ENCODE measurements at regions not wholly inside any gene's neighbourhood (a gene's known extent, or its start where the extent isn't known, plus 50 kb on each side); places are given as distances from the start of the nearest gene placed in this dataset.
"Not testable (repeated sequence)": the region's sequence is repeated elsewhere in the genome, so short reads cannot be mapped to it uniquely, and the experiment has no call there.

DNA sequence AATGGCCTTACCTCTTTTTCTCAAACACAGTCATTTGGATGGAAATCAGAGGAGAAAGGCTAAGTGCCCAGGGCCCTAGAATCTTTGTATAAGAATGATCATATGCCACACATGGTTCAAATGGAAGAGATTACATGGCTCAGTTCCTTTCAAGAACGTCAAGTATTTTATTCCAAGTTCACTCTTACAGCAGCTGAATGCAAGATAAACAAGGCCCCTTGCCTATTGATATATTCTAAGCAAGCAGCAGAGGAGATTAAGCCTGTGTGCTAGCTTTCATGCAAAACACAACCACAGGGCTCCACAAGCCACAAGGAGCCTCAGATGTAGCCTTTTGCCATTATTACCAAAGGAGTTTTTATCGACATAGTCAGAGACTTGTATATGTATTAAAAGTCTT lies 55.3 kb upstream of the SLCO6A1 start:
- no peak for DNase-seq

DNA sequence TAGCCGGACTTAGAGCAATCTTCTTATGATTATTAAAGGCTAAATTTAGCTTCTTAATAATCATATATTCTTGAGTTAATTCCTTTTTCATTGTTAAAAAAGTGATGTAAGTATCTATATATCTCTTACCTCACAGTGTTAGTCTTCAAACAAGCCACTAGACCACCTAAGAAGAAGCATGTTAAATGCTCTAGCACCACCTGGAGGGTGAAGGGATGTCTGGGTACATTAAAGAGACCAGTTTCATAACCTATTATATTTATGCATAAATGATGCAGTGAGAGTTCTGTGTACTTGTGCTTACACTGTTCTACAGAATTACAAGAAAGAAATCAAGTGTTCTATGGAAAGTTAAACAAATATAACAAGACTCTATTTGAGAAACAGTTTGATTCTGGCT lies 55.9 kb upstream of the SLCO6A1 start:
- no peak for DNase-seq

DNA sequence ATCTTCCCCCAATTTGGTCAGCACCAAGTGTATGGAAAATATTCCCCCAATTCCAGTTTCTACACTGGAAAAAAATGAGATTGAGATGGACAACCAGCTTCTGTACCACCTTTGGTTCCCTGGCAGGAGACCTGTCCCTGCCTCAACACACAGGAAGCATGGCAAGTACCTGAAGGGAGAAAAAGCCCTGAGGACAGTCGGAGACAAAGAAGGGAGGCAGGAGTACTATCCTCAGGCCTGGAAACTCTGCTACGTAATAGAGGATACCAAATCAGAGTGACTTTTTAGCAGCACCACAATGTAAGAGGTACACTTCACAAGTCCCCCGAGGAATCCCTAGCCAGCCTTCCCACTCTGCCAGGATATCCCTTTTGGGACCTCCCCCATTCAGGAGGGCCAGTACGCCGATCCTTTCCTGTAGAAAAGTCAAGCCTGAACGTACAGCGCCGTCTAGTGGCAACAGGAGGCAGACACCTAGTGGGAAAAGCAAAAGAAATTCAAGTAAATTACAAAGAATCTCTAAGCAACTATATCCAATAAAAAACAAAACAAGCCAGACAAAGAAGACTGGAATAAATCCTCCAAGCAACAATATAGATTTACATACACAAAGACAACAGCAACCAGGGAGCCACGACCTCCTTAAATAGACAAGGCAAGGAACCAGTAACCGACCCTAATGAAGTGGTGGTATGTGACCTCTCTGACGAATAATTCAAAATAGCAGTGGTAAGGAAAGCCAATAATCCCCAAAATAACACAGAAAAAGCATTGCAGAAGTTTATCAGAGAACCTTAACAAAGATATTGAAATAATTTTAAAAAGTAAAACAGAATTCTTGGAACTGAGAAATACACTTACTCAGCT lies 63.3 kb upstream of the SLCO6A1 start:
- no peak for DNase-seq

DNA sequence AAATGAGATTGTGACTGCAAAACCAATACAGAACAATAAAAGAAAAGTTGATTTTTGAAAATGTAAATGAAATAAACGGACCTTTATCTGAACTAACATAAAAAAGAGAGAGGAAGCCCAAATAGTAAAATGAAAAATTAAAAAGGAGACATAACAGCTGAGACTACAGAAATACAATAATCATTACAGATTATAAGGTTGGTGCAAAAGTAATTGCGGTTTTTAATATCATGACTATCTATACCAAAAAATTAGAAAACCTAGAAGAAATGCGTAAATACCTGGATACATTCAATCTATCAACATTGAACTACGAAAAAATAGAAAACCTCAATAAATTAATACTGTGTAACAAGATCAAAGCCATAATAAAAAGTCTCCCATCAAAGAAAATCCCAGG lies 71.9 kb upstream of the SLCO6A1 start:
- no peak for DNase-seq

DNA sequence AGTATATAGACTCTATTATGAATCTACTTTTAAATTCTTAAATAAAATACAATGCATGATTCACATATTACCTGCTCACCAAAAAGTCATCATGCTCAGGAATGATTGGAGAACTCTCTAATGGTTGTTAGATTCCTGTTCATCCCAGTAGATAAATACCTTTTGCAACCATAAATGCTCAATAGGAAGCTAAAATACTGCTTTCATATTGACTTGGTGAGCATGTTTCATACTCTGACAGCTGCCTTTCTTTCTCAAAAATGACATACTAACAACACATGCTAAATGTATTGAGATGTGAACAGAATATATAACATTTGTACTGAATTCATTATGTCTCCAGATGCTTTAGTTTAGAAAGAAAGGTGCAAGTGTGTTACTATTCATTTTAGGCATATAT lies 79.6 kb upstream of the SLCO6A1 start:
- no peak for DNase-seq

DNA sequence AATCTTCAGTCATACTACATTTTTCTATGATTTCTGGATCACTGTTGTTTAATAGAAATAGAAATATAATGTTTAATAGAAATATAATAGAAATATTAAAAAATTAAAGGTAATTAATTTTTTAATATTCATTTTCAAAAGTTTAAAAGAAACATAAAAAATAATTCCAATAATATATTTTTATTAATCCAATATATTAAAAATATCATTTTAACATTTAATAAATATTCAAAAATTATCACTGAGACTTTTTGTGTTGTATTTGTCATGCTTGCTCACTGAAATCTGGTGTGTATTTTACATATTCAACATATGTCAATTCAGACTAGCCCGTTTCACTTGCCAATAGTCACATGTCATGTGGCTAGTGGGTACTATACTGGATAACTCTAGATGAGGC lies 80.6 kb upstream of the SLCO6A1 start:
- no peak for DNase-seq

DNA sequence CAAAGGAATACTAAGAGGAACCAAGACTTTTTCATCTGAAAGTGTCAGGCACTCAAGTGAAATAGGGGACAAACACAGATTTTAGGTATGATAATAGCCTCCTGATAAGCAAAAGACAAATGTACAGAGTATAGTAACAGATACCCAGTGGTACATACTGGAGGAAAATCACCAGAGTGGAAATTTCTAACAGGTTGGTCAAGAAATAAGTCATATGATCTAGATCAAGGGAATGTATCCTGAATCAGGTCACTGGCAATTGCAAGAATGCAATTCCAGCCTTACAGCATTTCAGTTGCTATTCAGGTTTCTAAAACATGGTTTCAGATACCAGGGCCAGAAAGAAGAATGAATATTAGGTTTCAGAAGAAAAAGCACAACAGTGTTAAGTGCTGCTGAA lies 82.2 kb upstream of the SLCO6A1 start:
- no peak for DNase-seq

DNA sequence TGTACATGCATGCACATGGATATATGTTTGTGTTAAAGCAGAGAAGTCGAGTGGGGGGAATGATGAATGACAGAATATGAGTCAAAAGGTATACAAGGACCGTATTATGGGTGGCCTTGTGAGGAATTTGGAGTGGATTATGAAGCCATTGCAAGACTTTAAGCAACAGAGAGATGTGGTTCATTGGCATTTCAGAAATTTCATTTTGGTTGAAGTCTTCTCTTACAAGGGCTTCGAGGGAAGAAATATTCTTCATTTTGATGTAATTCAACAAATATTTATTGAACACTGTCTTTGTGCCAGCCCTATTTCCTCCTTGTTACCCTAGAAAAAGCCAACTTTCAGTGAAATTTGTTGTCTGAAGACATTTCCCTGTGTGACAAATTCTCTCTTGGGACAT lies 83.9 kb upstream of the SLCO6A1 start:
- no peak for DNase-seq

DNA sequence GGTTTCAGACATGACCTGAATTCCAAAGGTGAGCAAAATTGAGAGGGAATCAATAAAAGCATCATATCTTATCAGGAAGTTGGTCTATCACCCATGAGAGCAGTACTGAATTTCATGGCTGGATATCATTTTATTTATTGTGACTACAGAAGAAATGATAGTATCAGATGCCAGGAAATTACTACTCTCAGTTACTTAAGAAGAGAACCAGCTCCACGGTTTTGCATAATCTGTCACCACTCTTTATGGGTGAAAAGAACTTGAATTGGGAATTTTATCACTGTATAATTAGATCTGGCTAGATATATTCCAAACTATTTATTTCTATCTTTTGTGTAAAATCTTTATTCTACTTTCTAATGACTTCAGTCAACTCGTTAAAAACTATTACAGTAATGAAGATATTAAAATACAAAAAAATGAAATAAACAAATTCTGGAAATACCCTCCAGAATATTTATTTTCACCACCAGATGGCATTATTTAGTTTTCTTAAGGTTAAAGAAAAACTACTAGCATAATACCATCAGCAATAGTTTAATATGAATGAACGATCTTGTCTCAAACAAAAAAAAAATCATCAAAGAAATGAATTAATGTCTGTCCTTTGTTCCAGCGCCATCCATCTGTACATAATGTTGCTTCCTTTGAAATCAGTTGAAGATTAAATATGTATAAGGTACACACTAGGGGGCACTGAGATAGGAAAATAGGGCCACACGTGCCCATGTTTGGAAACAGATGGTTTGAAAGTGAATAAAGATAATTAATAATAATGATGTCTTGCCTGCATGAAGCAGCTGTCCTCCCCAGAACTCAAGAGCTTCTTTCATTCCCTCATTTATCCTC lies 84.7 kb upstream of the SLCO6A1 start:
- peak; percentile 53 for DNase-seq

DNA sequence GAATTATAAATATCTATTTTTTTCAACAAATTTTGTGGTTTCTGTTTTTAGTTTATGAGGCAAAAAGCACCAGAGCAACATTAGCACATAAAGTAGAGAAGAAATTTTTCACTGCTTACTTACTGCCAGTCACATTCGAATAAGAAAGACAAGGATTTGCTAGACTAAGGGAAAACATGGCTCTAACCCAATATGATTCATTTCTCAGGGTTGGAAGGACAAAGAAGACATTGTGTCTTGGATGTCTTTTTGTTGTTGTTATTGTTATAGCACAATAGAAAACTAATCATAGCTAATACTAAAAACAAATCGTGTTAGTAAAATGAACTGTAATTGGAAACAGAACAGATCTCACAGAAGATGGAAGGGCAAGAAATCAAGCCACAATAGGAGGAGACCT lies 90.9 kb upstream of the SLCO6A1 start:
- no peak for DNase-seq

DNA sequence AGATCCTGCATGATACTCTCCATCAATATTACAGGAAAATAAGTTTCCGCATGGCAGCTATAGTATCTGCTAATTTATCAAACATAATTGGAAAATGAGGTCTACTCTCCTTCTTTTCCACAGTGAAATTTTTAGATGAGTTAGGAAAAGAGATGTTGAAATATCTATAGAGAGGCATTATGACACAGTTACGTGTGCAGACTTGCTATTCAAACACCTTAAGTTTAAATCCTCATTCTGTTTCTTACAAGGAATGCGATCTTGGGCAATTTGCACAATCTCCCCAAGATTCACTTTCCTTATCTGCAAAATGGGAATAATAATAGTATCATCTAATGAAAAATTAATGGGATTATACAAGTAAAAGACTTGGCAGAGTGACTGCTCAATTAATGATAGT lies 91.7 kb upstream of the SLCO6A1 start:
- DNase-seq = no peak

DNA sequence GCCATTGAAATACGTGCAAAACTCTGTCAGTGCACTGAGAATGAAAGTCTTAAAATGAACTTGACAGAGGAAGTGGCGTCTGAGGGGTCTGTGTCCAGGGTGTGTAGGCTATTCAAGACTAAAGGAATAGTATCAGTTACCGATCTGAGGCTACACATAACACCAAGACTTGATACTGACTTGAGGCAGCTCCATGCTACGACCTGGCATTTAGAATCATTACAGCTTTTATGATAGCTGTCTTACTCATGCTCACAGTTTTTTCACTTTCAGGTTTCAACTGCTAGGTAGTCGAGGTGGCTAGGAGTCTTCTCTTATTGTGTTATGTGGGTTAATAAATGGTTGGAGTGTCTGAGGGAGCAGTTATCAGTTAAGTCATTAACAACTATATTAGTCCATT lies 92.8 kb upstream of the SLCO6A1 start:
- no peak for DNase-seq

DNA sequence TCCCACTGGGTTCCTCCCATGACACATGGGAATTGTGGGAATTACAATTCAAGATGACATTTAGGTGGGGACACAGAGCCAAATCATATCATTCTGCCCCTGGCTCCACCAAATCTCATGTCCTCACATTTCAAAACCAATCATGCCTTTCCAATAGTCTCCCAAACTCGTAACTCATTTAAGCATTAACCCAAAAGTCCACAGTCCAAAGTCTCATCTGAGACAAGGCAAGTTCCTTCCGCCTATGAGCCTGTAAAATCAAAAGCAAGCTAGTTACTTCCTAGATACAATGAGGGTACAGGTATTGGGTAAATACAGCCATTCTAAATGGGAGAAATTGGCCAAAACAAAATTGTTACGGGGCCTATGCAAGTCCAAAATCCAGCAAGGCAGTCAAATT lies 93.8 kb upstream of the SLCO6A1 start:
- not testable (repeated sequence) for DNase-seq

DNA sequence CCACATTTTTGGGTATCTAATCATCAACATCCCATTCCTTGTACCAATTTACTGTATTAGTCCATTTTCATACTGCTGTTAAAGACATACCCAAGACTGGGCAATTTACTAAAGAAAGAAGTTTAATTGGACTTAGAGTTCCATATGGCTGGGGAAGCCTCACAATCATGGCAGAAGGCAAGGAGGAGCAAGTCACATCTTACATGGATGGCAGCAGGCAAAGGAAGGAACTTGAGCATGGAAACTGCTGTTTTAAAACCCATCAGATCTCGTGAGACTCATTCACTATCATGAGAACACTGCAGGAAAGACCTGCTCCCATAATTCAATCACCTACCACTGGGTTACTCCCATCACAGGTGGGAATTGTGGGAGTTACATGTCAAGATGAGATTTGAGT lies 95.4 kb upstream of the SLCO6A1 start:
- no peak for DNase-seq

DNA sequence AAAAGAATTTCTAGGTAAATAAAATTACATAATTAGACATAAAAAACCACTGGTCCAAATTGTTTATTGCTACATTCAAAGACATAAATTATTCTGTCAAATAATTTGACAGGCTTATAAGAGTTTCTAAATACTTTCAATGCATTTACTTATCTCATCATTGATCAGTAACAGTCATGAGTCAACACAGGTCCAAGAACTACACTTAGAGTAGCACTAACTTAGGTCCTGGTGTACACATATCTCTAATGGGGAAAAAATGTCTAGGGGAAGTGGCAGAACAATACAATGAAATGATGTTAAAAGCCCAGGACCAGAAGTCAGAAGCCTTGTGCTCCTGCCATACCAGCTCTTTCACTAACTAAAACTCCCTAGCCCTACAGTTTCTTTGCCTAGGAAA lies 96.5 kb upstream of the SLCO6A1 start:
- no peak for DNase-seq

DNA sequence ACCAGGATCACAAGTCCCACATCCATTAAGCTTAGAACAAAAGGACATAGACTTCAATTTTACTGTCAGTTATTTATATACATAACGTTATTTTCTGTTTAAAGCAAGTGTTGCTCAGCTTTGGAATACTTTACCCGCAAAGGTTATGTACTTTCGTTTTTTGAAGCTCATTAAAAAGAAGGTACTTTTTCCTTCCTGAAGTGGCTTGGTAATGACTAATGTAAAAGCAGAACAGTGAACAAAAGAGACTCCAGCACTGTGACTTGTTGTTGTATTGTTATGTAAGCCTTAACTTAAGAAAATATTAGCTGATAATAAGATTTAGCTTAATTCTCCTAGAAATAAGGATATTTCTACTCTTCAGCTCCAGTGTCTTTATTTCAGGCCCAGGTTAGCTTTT lies 97.3 kb upstream of the SLCO6A1 start:
- DNase-seq = no peak

DNA sequence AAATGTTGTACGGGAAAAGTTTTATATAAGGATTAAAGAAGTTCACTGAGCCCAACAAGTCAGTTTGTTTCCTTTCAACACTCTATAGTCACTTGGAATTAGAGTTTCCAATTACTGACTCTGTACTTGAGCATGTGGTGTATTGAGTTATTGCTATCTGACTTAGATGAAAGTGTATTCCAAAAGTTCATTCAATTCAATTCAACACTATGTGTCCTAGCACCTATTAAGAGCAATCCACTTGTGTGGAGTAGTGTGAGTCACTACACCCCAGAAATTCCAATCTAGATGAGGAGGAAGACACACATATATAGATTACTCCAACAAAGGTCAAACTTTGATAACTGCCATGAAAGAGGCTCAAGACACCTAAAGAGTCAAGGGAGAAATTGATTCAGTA lies 98.2 kb upstream of the SLCO6A1 start:
- DNase-seq = no peak

DNA sequence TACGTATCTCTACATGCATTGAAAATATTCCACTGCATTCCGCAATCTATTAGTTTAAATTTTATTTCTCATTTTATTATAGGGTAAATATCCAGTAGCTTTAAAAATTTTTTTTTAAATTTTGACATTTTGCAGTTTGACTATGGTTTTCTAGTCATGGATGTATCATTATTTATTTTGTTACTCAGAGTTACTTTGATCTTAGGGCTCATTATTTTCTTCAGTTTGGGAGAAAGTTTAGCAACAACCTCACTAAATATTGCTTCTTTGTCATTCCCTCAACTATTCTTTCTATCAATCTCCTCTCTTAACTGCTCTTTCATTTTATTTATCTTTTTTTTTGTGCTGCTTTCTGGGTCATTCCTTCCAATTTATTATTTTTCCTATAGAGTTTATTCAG lies 100.5 kb upstream of the SLCO6A1 start:
- no peak for DNase-seq

DNA sequence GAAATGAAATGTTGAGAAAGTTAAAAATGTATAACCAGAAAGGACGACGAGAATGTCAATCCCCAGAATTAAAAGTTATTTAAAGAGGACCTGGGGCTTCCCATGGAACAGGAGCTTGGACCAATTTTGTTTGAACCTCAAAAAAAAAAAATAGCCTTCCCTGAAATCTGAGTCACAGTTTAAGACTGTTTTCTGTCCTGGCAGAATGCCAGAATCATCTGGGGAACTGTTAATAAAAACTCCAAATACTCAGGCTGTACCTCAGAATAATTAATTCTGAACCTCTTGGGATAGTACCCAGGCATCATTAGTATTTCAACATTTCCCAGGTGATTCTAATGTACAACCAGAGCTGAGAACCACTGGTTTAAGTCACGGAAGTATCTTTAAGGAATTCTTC lies 102.2 kb upstream of the SLCO6A1 start:
- DNase-seq = no peak

DNA sequence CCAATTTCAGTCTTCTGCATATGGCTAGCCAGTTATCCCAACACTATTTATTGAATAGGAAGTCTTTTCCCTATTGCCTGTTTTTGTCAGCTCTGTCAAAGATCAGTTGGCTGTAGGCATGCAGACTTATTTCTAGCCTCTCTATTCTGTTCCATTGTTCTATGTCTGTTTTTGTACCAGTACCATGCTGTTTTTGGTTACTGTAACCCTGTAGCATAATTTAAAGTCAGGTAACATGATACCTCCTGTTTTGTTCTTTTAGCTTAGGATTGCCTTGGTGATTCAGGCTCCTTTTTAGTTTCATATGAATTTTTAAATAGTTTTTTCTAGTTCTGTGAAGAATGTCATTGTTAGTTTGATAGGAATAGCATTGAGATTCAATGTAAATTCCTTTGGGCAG lies 104.9 kb upstream of the SLCO6A1 start:
- DNase-seq = no peak

DNA sequence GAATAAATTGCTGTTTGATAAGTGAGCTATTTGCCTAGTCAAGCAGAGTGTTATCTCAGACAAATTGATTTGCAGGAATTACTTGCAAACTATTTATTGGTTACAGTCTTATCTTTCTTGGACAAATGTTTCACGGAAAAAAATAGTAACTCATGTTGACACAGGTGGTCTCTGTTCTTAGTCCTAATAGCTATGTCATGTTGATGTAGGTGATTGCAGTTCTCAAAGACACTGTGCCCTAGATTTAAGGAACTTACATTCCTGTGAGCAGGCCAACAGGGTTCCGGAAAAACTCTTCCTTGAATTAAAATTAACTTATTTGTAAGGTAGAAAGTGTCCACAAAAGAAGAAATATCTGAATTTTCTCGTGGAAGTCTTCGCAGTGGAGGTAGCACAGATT lies 109.6 kb upstream of the SLCO6A1 start:
- DNase-seq = no peak

DNA sequence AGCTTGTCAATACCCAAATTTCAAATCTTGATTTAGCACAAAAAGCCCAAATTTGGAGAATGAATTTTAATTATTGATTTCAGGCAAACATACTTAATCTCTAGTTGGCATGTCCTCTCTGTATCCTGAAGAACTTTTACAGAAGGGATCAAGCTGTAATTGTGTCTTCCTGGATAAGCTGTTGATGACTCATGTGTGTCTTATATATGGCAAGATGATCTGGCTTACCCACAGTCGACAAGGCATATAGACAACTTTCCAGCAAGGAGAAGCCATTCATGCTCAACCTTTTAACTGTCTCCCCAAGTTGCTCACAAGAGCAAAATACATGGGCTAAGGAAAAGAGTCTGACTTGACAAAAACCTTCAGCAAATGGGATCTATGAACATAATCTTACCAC lies 112.5 kb upstream of the SLCO6A1 start:
- DNase-seq = no peak

DNA sequence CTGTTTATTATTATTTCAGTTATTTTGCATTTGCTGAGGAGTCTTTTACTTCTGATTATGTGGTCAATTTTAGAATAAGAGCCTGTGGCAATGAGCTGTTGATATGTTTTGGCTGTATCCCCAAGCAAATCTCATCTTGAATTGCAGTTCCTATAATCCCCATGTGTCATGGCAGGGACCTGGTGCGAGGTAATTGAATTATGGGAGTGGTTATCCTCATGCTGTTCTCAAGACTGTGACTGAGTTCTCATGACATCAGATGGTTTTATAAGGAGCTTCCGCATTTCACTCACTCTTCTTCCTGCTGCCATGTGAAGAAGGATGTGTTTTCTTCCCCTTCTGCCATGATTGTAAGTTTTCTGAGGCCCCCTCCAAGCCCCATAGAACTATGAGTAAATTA lies 114.9 kb upstream of the SLCO6A1 start:
- DNase-seq = no peak
